ENCODE measurements at regions not wholly inside any gene's neighbourhood (a gene's known extent, or its start where the extent isn't known, plus 50 kb on each side); places are given as distances from the start of the nearest gene placed in this dataset.
"Not testable (repeated sequence)": the region's sequence is repeated elsewhere in the genome, so short reads cannot be mapped to it uniquely, and the experiment has no call there.

DNA sequence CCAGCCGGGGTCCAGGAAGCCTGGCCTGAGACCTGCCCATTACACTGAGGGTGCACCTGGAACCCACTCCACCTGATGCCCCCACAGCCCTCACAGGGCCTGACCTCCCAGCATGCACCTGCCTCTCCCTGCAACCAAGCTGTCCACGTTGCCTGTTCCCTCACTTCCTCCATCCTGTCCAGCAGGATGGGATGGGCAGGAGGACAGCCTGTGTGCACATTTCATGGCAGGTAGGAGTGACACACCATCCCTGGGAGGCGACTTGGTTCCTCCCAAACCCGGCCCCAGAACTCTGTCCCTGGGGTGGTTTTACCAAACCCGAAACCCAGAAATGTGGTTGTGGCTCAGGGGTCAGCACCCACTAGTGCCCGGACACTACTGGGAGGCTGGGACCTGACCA is 203.8 kb upstream of the ZNF519 start:
- not testable (repeated sequence) for DNase-seq (ENCODE audit: low read depth)

DNA sequence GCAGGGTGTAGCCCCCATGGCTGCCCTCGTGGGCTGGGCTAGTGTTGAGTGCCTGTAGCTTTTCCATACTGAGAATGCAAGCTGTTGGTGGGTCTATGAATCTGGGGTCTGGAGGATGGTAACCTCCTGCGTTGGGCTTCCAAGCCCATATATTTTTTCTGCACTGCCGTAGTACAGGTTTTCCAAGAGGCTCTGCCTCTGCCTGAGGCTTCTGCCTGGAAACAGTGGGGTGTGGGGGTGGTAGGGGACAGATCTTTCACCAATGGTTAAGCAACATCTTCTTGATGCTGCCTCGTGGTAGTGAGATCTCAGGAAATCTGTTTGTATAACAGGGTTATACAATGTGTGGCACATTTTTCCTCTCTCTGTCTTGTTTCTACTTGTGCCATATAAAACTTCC is 189.0 kb upstream of the ZNF519 start:
- not testable (repeated sequence) for DNase-seq (ENCODE audit: low read depth)

DNA sequence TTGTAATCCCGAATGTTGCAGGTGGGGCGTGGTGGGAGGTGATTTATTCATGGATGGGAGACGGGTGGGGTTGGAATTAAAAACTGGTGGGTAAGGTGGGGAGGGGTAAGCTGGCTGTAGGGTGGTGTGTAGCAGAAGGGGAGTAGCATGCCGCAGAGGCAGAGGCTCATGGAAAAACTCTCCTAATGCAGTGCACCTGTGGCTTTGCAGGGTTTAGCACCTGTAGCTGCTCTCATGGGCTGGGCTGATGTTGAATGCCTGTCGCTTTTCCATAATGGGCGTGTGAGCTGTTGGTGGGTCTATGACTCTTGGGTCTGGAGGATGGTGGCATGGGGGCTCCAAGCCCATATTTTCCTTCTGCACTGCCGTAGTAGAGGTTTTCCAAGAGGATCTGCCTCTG is 169.0 kb upstream of the ZNF519 start:
- not testable (repeated sequence) for DNase-seq (ENCODE audit: low read depth)

DNA sequence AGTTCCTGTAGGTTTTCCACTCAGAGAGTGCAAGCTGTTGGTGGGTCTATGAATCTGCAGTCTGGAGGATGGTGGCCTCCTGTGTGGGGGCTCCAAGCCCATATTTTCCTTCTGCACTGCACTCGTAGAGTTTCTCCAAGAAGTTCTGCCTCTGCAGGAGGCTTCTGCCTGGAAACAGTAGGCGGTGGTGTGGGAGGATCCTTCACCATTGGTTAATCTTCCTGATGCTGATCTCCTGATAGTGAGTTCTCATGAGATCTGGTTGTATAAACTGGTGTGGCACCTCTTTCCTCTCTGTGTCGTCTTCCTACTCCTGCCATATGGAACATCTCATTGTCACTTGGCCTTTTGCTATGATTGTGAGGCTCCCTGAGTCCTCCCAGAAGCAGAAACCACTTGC is 162.8 kb upstream of the ZNF519 start:
- DNase-seq (ENCODE audit: low read depth): not testable (repeated sequence)

DNA sequence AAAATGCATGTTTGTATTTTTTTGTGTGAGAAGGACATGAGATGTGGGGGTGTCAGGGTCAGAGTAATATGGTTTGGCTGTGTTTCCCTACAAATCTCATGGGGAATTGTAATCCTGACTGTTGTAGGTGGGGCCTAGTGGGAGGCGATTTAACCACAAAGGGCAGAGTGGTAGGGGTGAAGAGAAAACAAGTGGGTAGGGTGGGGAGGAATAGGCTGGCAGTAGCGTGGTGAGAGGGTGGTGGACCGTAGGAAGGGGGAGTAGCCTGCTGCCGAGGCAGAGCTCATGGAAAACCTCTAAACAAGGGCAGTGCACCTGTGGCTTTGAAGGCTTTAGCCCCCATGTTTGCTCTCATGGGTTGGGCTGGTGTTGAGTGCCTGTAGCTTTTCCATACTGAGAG is 152.8 kb upstream of the ZNF519 start:
- no peak for DNase-seq (ENCODE audit: low read depth)

DNA sequence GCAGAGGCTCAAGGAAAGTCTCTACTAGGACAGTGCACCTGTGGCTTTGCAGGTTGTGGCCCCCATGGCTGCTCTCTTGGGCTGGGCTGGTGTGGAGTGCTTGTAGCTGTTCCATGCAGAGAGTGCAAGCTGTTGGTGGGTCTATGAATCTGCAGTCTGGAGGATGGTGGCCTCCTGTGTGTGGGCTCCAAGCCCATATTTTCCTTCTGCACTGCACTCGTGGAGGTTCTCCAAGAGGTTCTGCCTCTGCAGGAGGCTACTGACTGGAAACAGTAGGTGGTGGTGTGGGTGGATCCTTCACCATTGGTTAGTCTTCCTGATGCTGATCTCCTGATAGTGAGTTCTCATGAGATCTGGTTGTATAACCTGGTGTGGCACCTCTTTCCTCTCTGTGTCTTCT is 143.2 kb upstream of the ZNF519 start:
- DNase-seq (ENCODE audit: low read depth): not testable (repeated sequence)

DNA sequence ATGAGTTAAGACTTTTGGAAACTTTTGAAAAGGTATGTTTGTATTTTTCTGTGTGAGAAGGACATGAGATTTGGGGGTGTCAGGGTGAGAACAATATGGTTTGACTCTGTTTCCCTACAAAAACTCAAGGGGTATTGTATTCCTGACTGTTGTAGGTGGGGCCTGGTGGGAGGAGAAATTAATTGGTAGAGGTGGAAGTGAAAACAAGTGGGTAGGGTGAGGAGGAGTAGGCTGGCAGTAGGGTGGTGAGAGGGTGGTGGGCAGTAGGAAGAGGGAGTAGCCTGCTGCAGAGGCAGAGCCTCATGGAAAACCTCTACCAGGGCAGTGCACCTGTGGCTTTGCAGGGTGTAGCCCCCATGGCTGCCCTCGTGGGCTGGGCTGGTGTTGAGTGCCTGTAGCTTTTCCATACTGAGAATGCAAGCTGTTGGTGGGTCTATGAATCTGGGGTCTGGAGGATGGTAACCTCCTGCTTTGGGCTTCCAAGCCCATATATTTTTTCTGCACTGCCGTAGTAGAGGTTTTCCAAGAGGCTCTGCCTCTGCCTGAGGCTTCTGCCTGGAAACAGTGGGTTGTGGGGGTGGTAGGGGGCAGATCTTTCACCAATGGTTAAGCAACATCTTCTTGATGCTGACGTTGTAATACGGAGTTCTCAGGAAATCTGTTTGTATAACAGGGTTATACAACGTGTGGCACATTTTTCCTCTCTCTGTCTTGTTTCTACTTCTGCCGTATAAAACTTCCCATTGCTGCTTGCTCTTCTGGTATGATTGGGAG is 133.6 kb upstream of the ZNF519 start:
- DNase-seq (ENCODE audit: low read depth): not testable (repeated sequence)

DNA sequence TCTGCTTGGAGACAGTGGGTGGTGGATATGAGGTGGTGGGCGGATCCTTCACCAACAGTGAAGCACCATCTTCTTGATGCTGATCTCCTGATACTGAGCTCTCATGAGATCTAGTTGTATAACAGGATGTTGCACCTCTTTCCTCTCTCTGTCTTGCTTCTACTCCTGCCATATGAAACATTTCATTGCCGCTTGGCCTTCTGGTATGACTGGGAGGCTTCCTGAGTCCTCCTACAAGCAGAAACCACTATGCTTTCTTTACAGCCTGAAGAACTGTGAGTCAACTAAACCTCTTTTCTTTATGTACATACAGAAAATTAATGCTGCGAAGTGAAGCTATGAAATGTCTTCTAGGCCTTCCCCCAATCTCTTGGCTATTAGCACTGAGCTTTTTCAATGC is 130.6 kb upstream of the ZNF519 start:
- DNase-seq (ENCODE audit: low read depth): not testable (repeated sequence)

DNA sequence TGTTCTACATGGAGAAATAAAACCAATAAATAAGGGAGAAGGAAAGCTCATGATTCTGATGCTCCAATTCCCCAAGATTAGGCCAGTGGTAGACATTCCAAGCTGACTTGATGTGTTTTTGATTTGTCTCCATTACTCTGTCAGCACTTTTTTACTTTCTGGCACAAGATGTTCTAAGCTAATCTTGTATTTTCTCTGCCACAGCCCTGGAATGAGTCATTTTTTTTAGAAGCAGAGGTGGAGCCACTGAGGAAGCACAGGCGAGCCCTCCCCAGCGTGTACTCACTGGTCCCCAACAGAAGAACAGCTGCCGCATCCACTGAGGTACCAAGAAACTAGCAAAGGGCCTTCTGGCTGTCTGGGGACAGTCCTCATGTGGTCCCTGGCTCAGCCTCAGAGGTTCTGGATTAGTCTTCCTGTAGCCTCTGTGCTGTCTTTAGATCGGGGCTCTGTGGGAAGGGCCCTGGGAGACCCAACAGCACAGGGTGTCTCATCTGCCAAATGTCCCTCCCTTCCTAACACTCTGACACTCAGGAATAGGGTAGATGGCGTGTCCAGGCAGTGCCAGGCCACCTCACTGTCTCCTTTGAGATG is 117.9 kb upstream of the ZNF519 start:
- DNase-seq (ENCODE audit: low read depth): peak; percentile 45

DNA sequence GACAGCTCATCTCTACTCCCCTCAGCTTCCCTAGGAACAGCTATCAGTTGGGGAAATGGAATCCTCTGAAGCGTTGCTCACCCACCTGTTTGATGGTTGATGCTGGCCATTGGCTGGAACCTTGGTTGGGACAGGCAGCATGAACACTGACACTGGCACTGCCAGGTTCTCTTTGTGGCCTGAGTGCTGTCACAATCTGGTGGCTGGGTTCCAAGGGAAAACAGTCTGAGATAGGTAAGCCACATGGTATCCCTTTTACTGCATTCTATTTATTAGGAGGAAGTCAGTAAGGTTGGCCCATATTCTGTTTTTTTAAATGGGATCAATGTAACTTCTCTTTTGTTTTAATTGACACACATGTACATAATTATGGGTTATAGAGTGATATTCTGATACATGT is 107.0 kb upstream of the ZNF519 start:
- not testable (repeated sequence) for DNase-seq (ENCODE audit: low read depth)

DNA sequence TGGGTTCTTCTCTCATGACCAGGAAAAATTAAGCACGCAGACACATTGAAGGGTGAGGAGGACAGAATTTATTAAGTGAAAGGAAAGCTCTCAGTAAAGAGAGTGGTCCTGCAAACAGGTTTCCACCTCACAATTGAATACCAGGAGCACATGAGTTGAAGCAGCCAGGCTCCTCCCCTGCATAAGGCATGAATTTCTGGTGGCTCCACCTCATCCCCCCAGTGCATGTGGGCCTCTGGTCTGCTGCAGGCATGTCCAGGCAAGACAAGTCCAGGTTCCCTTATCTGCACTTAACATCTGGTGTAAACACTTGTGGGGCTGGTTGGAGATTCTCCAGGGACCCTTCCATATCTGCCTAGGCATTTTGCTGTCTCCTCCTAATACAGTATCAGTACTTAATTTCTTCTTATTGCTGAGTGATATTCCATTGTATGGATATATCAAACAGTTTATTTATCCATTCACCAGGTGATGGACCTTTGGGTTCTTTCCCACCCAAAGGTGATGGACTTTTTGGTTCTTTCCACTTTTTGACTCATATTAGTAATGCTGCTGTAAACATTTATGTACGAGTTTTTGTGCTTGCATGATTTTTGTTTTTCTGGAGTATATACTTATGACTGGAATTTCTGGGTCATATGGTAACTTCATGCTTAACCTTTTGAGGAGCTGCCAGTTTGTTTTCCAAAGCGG is 104.3 kb upstream of the ZNF519 start:
- DNase-seq (ENCODE audit: low read depth): not testable (repeated sequence)

DNA sequence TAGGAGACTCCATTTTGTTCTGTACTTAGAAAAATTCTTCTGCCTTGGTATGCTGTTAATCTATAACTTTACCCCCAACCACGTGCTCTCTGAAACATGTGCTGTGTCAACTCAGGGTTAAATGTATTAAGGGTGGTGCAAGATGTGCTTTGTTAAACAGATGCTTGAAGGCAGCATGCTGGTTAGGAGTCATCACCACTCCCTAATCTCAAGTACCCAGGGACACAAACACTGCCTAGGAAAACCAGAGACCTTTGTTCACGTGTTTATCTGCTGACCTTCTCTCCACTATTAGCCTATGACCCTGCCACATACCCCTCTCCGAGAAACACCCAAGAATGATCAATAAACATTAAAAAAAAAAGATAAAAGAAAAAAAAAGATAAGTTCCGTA is 93.0 kb upstream of the ZNF519 start:
- DNase-seq (ENCODE audit: low read depth): not testable (repeated sequence)

DNA sequence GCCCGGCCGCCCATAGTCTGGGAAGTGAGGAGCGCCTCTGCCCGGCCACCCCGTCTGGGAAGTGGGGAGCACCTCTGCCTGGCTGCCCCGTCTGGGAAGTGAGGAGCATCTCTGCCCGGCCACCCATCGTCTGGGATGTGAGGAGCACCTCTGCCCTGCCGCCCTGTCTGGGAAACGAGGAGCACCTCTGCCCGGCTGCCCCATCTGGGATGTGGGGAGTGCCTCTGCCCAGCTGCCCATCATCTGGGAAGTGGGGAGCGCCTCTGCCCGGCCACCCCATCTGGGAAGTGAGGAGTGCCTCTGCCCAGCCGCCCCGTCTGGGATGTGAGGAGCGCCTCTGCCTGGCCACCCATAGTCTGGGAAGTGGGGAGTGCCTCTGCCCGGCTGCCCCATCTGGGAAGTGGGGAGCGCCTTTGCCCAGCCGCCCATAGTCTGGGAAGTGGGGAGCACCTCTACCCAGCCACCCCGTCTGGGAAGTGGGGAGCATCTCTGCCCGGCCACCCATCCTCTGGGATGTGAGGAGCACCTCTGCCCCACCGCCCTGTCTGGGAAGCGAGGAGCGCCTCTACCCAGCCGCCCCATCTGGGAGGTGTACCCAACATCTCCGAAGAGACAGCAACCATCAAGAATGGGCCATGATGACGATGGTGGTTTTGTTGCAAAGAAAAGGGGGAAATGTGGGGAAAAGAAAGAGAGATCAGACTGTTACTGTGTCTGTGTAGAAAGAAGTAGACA is 92.5 kb upstream of the ZNF519 start:
- not testable (repeated sequence) for DNase-seq (ENCODE audit: low read depth)

DNA sequence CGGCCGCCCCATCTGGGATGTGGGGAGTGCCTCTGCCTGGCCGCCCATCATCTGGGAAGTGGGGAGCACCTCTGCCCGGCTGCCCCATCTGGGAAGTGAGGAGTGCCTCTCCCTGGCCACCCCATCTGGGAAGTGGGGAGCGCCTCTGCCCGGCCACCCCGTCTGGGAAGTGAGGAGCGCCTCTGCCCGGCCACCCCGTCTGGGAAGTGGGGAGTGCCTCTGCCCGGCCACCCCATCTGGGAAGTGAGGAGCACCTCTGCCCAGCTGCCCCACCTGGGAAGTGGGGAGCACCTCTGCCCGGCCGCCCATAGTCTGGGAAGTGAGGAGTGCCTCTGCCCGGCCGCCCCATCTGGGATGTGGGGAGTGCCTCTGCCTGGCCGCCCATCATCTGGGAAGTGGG is 91.7 kb upstream of the ZNF519 start:
- not testable (repeated sequence) for DNase-seq (ENCODE audit: low read depth)

DNA sequence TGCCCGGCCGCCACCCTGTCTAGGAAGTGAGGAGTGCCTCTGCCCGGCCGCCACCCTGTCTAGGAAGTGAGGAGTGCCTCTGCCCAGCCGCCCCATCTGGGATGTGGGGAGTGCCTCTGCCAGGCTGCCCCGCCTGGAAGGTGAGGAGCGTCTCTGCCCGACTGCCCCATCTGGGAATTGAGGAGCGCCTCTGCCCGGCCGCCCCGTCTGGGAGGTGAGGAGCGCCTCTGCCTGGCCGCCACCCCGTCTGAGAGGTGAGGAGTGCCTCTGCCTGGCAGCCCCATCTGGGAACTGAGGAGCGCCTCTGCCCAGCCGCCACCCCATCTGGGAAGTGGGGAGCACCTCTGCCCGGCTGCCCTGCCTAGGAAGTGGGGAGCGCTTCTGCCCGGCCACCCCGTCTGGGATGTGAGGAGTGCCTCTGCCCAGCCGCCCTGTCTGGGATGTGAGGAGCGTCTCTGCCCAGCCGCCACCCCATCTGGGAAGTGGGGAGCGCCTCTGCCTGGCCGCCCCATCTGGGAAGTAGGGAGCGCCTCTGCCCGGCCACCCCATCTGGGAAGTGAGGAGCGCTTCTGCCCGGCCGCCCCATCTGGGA is 91.1 kb upstream of the ZNF519 start:
- DNase-seq (ENCODE audit: low read depth): not testable (repeated sequence)

DNA sequence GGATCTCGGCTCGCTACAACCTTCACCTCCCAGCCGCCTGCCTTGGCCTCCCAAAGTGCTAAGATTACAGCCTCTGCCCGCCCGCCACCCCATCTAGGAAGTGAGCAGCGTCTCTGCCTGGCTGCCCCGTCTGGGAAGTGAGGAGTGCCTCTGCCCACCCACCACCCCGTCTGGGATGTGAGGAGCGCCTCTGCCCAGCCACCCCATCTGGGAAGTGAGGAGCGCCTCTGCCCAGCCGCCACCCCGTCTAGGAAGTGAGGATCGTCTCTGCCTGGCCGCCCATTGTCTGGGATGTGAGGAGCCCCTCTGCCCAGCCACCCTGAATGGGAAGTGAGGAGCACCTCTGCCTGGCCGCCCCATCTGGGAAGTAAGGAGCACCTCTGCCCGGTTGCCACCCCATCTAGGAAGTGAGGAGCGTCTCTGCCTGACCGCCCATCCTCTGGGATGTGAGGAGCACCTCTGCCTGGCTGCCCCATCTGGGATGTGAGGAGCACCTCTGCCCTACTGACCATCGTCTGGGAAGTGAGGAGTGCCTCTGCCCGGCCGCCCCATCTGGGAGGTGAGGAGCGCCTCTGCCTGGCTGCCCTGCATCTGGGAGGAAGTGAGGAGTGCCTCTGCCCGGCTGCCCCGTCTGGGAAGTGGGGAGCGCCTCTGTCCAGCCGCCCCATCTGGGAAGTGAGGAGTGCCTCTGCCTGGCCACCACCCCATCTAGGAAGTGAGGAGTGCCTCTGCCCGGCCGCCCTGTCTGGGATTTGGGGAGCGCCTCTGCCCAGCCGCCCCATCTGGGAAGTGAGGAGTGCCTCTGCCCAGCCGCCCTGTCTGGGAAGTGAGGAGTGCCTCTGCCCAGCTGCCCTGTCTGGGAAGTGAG is 90.4 kb upstream of the ZNF519 start:
- DNase-seq (ENCODE audit: low read depth): not testable (repeated sequence)

DNA sequence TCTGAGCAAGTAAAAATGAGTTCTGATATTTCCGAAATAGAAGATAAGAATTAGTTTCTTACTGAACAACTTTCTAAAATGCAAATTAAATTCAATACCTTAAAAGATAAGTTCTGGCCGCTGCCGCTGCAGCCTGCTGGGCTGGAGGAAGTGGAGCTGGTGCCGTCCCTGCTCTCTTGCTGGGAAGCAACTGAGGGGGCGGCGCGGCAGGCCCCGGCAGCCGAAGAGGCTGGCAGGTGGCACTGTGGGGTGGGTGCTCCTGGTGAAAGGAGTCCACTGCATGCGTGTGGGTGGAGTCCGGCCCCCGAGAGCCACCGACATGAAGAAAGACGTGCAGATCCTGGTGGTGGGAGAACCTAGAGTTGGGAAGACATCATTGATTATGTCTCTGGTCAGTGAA is 89.5 kb upstream of the ZNF519 start:
- DNase-seq (ENCODE audit: low read depth): no peak

DNA sequence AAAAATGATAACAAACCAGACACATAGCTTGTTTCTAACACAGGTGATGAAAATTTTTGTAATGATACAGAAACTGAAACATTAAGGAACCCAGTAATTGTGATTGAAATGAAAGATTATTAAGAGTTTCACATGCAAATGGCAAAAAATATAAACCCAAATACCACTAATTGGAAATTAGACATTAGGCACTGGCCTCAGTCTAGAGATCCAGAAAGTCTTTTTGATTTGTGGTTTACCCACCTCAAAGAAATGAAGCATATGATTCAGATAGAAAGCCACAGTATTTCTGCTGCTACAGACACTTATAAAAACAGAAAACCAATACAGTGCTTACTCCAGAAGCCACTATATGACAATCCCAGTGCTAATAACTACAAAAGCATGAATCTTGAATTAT is 83.7 kb upstream of the ZNF519 start:
- not testable (repeated sequence) for DNase-seq (ENCODE audit: low read depth)

DNA sequence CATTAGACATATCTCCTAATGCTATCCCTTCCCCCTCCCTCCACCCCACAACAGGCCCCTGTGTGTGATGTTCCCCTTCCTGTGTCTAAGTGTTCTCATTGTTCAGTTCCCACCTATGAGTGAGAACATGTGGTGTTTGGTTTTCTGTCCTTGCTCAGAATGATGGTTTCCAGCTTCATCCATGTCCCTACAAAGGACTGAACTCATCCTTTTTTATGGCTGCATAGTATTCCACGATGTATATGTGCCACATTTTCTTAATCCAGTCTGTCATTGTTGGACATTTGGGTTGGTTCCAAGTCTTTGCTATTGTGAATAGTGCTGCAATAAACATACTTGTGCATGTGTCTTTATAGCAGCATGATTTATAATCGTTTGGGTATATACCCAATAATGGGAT is 71.2 kb upstream of the ZNF519 start:
- not testable (repeated sequence) for DNase-seq (ENCODE audit: low read depth)

DNA sequence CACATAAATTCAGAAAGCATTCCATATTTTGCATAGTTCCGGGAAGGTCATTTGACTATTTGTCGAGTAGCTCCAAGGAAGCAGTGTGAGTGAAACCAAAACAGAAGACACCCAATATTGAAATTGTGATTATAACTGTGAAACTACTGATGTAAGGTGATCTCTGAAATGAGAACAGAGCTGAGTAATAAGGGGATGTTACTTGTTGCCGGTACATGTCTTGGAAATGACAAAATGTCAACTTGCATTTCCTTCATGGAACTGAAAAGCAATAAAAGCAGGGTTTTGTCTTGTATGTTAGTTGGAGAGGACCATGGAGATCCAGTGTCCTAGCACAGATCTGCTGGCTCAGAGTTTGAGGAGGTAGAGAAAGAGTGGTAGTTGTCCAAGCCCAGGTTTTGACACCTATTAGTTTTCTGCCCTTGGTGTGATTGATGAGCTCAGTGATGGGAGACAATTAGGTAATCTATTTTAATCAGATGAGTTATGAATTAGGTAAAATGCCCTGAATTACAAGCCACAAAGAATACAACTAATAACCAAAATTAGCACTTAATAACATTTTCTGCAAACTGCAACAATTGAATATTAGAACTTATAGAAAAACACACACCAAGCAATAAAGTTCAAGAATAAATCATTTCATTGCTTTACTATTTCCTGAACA is 58.7 kb upstream of the ZNF519 start:
- not testable (repeated sequence) for DNase-seq (ENCODE audit: low read depth)
